Left ventricle myocardium inferior (tissue), 1 donor: ENCODE measurements at regions not wholly inside any gene's neighbourhood (a gene's known extent, or its start where the extent isn't known, plus 50 kb on each side); places are given as distances from the start of the nearest gene placed in this dataset.
A peak's percentile ranks its signal among the peaks of the same experiment; 100 is the strongest.

ENCODE experiments used
- DNase-seq: peaks from one replicate; pipeline ENCODE4 v3.0.0-alpha.2; 2020
- H3K27ac ChIP-seq: fragments of 200-600 bp; replicated peaks from 2 replicates; pipeline ENCODE4 v1.8.0; 2021
- H3K27me3 ChIP-seq: fragments of 200-600 bp; 2 replicates; pipeline ENCODE4 v1.8.0; 2021; ENCODE audit warnings: low read depth
- H3K36me3 ChIP-seq: fragments of 200-600 bp; 2 replicates; pipeline ENCODE4 v1.8.0; 2021
- H3K4me1 ChIP-seq: fragments of 200-600 bp; 2 replicates; pipeline ENCODE4 v1.8.0; 2021
- H3K4me3 ChIP-seq: fragments of 200-600 bp; 2 replicates; pipeline ENCODE4 v1.8.0; 2021; ENCODE audit warnings: mild to moderate bottlenecking, moderate library complexity
- H3K9me3 ChIP-seq: fragments of 200-600 bp; replicated peaks from 2 replicates; pipeline ENCODE4 v1.8.0; 2021
- CTCF ChIP-seq: fragments of 200-600 bp; IDR thresholded peaks from 2 replicates; pipeline ENCODE4 v1.8.0; 2021; ENCODE audit warnings: antibody characterized with exemption, mild to moderate bottlenecking, borderline replicate concordance
- intact Hi-C: fragments of 100-400 bp; cut with micrococcal nuclease; formaldehyde crosslinking; loops from one replicate; pipeline ENCODE4 v1.11.0; 2022
- donor health status: DM: no; HTN: yes; CAD: no; lungs with severe emphysema.

- Histone ChIP-seq H3K4me3 (no peak overlapping the region), H3K4me1 (peaks cover 24% of the 10 kb centered on the region), H3K36me3 (no peaks in the 10 kb centered on the region), H3K27ac (peak overlapping the region; percentile 59), H3K9me3 (no peaks in the 10 kb centered on the region), H3K27me3 (no peaks in the 10 kb centered on the region)
- TF ChIP-seq CTCF, result no peak
- intact Hi-C loops, result no loop called here
- no peak for DNase-seq
Measured at GRCh38 chr11:105244160-105244825, 104.7 kb upstream of the CARD18 start.

GRCh38 chr11:105241136-105241535 lies 101.6 kb upstream of the CARD18 start:
- Histone ChIP-seq H3K27me3 (no peaks in the 10 kb centered on the region), H3K9me3 (no peaks in the 10 kb centered on the region), H3K36me3 (no peaks in the 10 kb centered on the region), H3K4me3 (no peak overlapping the region), H3K27ac (no peak overlapping the region), H3K4me1 (peaks cover 23% of the 10 kb centered on the region)
- no peak for TF ChIP-seq CTCF
- no peak for DNase-seq
- intact Hi-C loops, result no loop called here

GRCh38 chr11:105236664-105237063 lies 97.1 kb upstream of the CARD18 start:
- no peak for TF ChIP-seq CTCF

GRCh38 chr11:105233285-105233684 lies 93.7 kb upstream of the CARD18 start:
- DNase-seq, result no peak
- H3K27me3 ChIP-seq, result no peaks in the 10 kb centered on the region
- no peak overlapping the region for H3K27ac ChIP-seq
- TF ChIP-seq CTCF, result no peak
- H3K4me3 ChIP-seq, result no peak overlapping the region
- no peaks in the 10 kb centered on the region for H3K36me3 ChIP-seq
- intact Hi-C loops, result no loop called here
- no peaks in the 10 kb centered on the region for H3K9me3 ChIP-seq
- no peaks in the 10 kb centered on the region for H3K4me1 ChIP-seq

More at GRCh38 chr11:105236664-105237063, 97.1 kb upstream of the CARD18 start:
- Histone ChIP-seq H3K4me1 (no peaks in the 10 kb centered on the region), H3K27ac (no peak overlapping the region), H3K36me3 (no peaks in the 10 kb centered on the region), H3K4me3 (no peak overlapping the region), H3K9me3 (no peaks in the 10 kb centered on the region), H3K27me3 (no peaks in the 10 kb centered on the region)
- intact Hi-C loops, result no loop called here
- DNase-seq, result no peak

- Histone ChIP-seq H3K27me3 (no peaks in the 10 kb centered on the region), H3K9me3 (no peaks in the 10 kb centered on the region), H3K27ac (no peak overlapping the region), H3K4me1 (peaks cover under 1% of the 10 kb centered on the region), H3K36me3 (no peaks in the 10 kb centered on the region), H3K4me3 (no peak overlapping the region)
- no peak for TF ChIP-seq CTCF
- no peak for DNase-seq
- intact Hi-C loops, result no loop called here
Measured at GRCh38 chr11:105232021-105232420, 92.5 kb upstream of the CARD18 start.
